ELF-1 (cell line): ENCODE measurements at regions not wholly inside any gene's neighbourhood (a gene's known extent, or its start where the extent isn't known, plus 50 kb on each side); places are given as distances from the start of the nearest gene placed in this dataset.

ENCODE experiments used
- DNase-seq: peaks from one replicate; pipeline ENCODE4 v3.0.0-alpha.2; 2016; ENCODE audit warnings: low read depth, low spot score

DNA sequence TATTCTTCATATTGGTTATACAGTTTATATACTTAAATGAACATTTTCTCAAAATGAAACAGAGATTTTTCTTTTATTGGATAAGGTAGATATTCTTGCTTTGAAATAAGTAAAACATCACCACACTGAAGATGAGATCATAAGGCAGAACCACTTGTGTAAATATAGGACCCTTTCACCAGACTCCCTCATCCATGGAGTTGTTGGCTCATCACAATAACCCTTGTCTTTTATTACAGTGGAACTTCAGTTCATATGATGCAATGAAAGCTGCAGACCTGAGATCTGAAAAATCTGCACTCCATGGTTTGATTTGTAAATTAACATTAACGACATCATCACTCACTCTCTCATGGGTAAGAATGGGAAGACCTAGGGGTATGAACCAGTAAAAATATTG, 51.9 kb upstream of the DBX2 start:
- DNase-seq, result no peak

GRCh38 chr12:45105996-45106395, 55.1 kb upstream of the DBX2 start:
- no peak for DNase-seq

DNA sequence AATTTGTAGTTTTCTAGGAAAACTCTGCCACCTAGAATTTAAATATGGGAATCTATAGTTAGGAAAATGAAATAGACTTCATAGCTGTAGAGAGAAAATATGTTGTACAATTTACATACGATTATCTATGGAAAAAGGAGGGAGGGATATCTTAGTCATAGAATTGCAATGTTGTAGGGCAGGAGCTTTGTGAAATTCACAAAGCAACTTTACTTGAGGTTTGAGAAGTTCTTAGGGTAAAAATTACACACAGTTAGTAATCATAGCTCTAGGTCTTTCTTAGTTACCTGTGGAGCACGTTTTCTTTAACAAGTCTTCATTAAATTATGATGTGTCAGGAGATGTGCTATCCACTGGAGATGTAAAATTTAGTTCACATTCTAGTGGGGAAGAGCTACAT, 61.4 kb upstream of the DBX2 start:
- no peak for DNase-seq

GRCh38 chr12:45121224-45121623, 70.3 kb upstream of the DBX2 start:
- DNase-seq, result no peak

GRCh38 chr12:45122768-45123380, 72.0 kb upstream of the DBX2 start:
- no peak for DNase-seq

GRCh38 chr12:45124485-45125155, 73.7 kb upstream of the DBX2 start:
- DNase-seq, result peak; percentile 67

DNA sequence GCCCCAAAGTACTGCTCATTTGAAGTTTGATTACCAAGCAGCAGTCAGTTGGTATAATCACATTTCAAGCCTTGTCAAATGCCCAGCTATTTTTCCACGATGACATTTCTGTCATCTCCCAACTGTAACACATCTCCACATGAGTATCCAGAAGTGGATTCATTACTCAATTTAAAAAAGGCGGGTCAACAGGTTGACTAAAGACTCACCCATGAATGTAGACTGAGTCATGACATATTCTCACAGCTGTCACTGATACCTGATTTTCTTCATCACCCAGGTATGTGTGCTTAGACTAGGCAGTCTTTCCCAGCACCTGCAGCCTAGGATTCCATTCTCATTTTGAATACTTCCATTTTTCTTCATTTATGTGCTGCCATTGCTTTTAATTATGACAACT, 75.1 kb upstream of the DBX2 start:
- DNase-seq, result no peak

DNA sequence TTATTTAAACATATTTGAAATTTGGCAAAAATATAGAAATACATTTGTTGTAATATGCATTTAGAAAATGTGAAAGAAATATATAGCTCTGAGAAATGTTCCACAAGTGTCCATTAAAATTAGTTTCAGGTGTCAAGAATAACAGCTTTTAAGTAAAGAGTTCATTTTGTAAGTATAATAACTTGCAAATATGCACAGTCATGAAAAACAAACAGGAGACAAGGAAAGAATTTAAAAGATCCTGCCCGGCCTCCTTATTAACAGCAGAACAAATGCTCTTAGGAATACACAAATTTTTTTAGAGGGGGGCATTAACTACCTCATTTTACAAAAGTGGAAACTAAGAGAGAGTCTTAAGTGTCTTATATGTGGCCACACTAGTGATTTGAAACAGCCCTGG, 77.7 kb upstream of the DBX2 start:
- DNase-seq, result no peak

- DNase-seq, result peak; percentile 75
Observed at GRCh38 chr12:45130881-45131281, 80.0 kb upstream of the DBX2 start.

DNA sequence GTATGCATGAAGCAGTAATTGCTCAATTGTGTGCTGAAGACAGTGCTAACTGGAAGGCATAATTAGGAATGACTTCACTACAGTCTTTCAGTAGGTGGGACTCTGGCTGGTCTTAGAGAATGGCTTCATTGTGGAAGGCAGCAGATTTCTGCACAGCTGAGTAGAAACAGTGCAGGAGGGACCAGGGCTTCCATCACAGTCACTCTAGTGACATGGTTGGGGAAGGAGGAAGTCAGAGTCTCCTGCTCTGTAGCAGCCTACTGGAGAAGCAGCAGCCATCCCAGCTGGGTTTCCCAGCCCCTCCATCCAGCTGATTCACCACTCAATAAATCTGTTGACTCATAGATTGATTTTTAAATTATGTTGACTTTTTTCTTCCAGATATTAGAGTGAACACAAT, 80.6 kb upstream of the DBX2 start:
- no peak for DNase-seq

DNA sequence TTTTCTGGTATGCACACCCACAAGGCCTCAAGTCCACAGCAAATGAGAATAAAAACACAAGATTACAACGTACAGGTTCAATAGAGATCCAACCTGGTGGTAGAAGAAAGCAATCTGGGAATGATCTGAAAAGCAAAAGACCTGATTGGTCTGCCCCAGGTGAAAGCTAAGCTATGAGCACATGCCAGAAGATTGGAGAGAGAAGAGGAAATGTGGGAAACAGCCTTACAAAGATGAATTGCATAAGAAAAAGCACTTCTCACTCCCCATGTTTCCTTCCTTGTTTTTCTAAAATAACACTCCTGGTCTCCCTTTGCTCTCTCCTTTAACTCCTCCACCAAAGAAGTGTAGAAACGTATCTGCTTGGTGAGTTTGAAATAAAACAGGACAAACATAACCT, 77.3 kb upstream of the ANO6 start:
- DNase-seq, result no peak

GRCh38 chr12:45148006-45148405, 67.9 kb upstream of the ANO6 start:
- DNase-seq, result no peak

DNA sequence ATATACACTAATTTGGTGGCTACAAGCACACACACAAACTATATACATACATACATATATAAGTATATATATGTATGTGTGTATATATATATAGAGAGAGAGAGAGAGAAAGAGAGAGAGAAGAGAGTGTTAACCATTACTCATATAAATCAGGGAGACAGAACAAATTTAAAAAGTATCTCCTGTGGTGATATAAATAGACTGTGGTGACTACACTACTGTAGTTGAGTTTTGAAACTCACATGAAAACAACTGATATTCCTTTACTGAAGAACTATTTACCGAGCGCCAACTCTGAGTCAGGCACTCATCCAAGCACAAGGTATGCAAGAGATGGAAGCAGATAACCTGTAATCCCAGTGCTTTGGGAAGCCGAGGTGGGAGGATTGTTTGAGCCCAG, 67.3 kb upstream of the ANO6 start:
- no peak for DNase-seq

- DNase-seq, result peak; percentile 63
Observed at GRCh38 chr12:45165284-45165683, 50.6 kb upstream of the ANO6 start.

DNA sequence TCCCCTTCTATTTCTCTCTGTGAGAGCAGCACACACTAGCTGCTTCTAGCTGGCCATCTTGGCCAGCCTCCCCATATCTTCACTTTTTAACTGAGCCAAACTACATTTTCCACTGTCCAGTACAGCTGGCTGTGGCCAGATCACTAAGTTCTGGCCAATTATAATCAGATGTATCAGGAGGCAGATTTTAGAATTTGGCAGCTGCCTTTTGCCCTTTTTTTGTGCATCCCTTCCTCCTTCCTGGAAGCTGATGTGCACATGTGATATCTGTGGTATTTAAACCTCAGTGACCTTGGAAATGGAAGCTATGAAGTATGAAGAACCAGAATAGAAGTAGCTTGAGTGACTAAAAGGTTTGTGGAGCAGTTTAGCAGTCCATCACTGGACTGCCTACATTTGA, 49.8 kb upstream of the ANO6 start:
- no peak for DNase-seq
